ENCODE measurements at regions not wholly inside any gene's neighbourhood (a gene's known extent, or its start where the extent isn't known, plus 50 kb on each side); places are given as distances from the start of the nearest gene placed in this dataset.
A peak's percentile ranks its signal among the peaks of the same experiment; 100 is the strongest.

DNA sequence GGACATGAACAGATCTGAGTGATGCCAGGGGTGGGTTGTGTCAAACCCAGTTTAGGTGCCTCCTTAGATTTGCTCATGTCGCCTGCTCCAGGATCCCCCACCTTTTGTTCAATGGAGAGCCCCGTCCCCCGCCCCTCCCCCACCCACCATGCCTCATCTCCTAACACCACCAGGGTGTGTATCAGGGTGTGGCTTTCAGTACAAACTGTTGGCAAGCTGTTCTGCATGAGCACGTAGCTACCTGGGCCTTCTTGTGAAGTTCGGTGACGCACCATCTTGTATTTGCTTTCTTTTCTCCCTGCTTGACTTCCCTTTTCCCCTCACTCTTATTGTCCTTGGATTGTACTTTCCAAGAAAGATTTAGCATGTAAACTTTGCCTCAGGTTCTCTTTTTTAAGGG is 94.8 kb downstream of the EBNA1BP2 start:
- no peaks in the 10 kb centered on the region for H3K36me3 ChIP-seq
- H3K9me3 ChIP-seq = no peaks in the 10 kb centered on the region
- TF ChIP-seq, protein P1, sequence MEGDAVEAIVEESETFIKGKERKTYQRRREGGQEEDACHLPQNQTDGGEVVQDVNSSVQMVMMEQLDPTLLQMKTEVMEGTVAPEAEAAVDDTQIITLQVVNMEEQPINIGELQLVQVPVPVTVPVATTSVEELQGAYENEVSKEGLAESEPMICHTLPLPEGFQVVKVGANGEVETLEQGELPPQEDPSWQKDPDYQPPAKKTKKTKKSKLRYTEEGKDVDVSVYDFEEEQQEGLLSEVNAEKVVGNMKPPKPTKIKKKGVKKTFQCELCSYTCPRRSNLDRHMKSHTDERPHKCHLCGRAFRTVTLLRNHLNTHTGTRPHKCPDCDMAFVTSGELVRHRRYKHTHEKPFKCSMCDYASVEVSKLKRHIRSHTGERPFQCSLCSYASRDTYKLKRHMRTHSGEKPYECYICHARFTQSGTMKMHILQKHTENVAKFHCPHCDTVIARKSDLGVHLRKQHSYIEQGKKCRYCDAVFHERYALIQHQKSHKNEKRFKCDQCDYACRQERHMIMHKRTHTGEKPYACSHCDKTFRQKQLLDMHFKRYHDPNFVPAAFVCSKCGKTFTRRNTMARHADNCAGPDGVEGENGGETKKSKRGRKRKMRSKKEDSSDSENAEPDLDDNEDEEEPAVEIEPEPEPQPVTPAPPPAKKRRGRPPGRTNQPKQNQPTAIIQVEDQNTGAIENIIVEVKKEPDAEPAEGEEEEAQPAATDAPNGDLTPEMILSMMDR (IDR thresholded peaks at IDR 0.05) = no peak
- TF ChIP-seq EP300 (IDR thresholded peaks at IDR 0.05) (no peak), POLR2A (IDR thresholded peaks at IDR 0.05) (no peak)
- no peak overlapping the region for H3K4me3 ChIP-seq
- DNase-seq = no peak
- H3K27ac ChIP-seq = no peak overlapping the region
- 65 to 82% (median 81%) methylated on average over 6 of the region's 6 CpGs for WGBS, 3 donors
- intact Hi-C loops (cut with DNase I) = loop anchor here in 1 of 4 donors (10.0 kb wide), 1 partner anchor 932 kb away; no protein-coding TSS in a partner anchor
- no peaks in the 10 kb centered on the region for H3K27me3 ChIP-seq
- no peaks in the 10 kb centered on the region for H3K4me1 ChIP-seq (ENCODE audit: insufficient read depth)

DNA sequence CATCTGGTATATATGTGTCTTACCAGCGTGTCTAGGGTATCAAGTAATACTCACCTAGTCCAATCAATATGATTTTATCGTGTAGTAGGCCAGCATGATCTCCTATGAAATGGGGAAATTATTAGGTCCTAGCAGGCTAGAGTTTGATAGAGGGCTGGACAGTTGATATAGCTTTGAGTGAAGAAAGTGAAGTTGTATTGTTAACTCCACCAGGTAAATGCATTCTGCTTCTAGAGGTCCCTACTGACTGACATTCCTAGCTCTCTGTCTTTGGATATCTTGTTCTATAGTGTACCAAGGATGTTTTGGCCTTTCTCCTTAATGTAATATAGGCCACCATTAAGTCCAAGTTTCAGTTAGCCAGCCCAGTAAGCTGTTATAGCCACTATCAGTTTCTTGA is 97.4 kb downstream of the EBNA1BP2 start:
- no peaks in the 10 kb centered on the region for H3K27me3 ChIP-seq
- whole genome bisulfite sequencing, 3 donors = 90 to 94% (median 94%) methylated on average over 2 of the region's 2 CpGs
- no peak for TF ChIP-seq EP300 (IDR thresholded peaks at IDR 0.05)
- TF ChIP-seq, protein P1 (IDR thresholded peaks at IDR 0.05) = no peak
- no peak for TF ChIP-seq POLR2A (IDR thresholded peaks at IDR 0.05)
- no peak for DNase-seq
- H3K9me3 ChIP-seq = no peaks in the 10 kb centered on the region
- H3K4me1 ChIP-seq (ENCODE audit: insufficient read depth) = no peaks in the 10 kb centered on the region
- no peak overlapping the region for H3K27ac ChIP-seq
- intact Hi-C loops (cut with DNase I) = loop anchor here (5.0 to 10.0 kb wide), 4 partner anchors 152 to 930 kb away; no protein-coding TSS in a partner anchor
- no peak overlapping the region for H3K4me3 ChIP-seq
- no peaks in the 10 kb centered on the region for H3K36me3 ChIP-seq

DNA sequence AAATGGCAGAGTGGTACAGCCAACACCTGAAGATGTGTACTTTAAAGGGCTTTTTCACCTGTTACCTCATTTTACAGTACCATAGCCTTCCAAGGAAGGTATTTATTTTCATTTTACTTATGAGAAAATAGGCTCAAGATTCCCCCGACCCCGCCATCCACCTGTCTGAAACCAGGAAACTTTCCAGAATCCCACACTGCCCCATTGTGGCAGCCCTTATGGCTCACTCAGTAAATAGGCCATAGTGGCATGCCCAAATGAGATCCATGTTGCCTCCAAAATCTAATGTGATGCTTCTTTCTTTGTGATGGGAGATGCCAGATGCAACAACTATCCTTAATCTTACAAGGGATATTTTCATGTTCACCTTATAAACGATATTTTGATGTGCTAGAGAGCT is 97.8 kb downstream of the EBNA1BP2 start:
- Histone ChIP-seq H3K27ac (no peak overlapping the region), H3K4me3 (no peak overlapping the region), H3K9me3 (no peaks in the 10 kb centered on the region), H3K27me3 (no peaks in the 10 kb centered on the region), H3K4me1 (ENCODE audit: insufficient read depth) (peaks cover 2% of the 10 kb centered on the region), H3K36me3 (no peaks in the 10 kb centered on the region)
- TF ChIP-seq EP300 (IDR thresholded peaks at IDR 0.05) = no peak
- TF ChIP-seq POLR2A (IDR thresholded peaks at IDR 0.05) = no peak
- TF ChIP-seq, protein P1 (IDR thresholded peaks at IDR 0.05) = no peak
- intact Hi-C loops (cut with DNase I) = loop anchor here (5.0 to 10.0 kb wide), 4 partner anchors 152 to 929 kb away; no protein-coding TSS in a partner anchor
- DNase-seq = no peak
- WGBS, 3 donors = 64 to 78% (median 71%) methylated on average over 3 of the region's 3 CpGs

DNA sequence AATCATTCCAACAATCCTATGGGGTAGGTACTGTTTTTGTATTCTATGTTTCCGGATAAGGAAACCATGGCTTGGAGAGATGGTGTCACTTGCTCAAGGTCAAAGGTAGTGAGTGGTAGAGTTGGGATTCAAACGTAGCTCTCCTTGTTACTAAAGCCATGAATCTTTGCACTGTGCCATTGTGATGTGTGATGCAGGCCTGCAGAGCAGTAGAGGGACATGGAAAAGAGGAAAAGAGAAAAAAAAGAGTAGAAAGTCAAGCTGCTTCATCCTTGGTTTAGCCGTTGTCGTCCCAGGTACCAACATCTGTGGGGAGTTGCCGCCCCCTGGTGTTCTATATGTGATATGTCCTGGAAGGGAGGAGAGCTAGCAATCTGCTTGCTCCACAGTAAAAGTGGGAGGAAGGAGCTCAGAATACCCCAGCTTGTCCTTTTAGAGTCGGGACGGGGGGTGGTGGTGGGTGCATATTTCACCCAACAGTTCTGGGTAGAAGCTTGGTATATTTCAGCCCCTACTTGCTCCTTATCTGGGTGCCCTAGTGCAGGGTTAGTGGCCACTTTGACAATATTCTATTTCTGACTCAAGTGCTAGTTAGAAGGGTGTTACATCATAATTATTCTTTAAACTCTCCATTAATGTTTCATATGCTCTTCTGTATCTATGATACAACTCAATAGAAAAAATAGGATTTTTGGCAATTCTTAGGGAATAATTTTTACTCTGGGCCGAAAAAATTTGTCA is 98.4 kb downstream of the EBNA1BP2 start:
- Histone ChIP-seq H3K27me3 (no peaks in the 10 kb centered on the region), H3K9me3 (no peaks in the 10 kb centered on the region), H3K27ac (no peak overlapping the region), H3K4me1 (ENCODE audit: insufficient read depth) (peaks cover 2% of the 10 kb centered on the region), H3K4me3 (no peak overlapping the region), H3K36me3 (no peaks in the 10 kb centered on the region)
- TF ChIP-seq POLR2A (IDR thresholded peaks at IDR 0.05) (no peak), EP300 (IDR thresholded peaks at IDR 0.05) (no peak)
- TF ChIP-seq, protein P1 (IDR thresholded peaks at IDR 0.05) = peak; percentile 67 to 91 (median 87)
- 18 to 25% (median 19%) methylated on average over 8 of the region's 8 CpGs for WGBS, 3 donors
- peak; percentile 61 to 80 (median 71) for DNase-seq
- intact Hi-C loops (cut with DNase I) = loop anchor here (5.0 to 10.0 kb wide), 4 partner anchors 151 to 929 kb away; no protein-coding TSS in a partner anchor
